Fibroblast of the aortic adventitia (primary cell): ENCODE measurements at regions not wholly inside any gene's neighbourhood (a gene's known extent, or its start where the extent isn't known, plus 50 kb on each side); places are given as distances from the start of the nearest gene placed in this dataset.

Experiments used
- DNase-seq: peaks from one replicate; pipeline ENCODE4 v3.0.0-alpha.2; 2010; ENCODE audit warnings: low read depth
- H3K4me3 ChIP-seq: 2 replicates; pipeline ENCODE4 v1.5.1; 2011; ENCODE audit warnings: low read depth, mild to moderate bottlenecking, control low read depth, low read length, moderate library complexity
- TF ChIP-seq, protein P1 (sequence below): IDR thresholded peaks from 2 replicates; pipeline ENCODE4 v1.5.1; 2011; ENCODE audit warnings: mild to moderate bottlenecking, low read length, control low read depth, inconsistent platforms; ENCODE audit not compliant: insufficient read depth

- no peak overlapping the region for H3K4me3 ChIP-seq
- TF ChIP-seq, protein P1, sequence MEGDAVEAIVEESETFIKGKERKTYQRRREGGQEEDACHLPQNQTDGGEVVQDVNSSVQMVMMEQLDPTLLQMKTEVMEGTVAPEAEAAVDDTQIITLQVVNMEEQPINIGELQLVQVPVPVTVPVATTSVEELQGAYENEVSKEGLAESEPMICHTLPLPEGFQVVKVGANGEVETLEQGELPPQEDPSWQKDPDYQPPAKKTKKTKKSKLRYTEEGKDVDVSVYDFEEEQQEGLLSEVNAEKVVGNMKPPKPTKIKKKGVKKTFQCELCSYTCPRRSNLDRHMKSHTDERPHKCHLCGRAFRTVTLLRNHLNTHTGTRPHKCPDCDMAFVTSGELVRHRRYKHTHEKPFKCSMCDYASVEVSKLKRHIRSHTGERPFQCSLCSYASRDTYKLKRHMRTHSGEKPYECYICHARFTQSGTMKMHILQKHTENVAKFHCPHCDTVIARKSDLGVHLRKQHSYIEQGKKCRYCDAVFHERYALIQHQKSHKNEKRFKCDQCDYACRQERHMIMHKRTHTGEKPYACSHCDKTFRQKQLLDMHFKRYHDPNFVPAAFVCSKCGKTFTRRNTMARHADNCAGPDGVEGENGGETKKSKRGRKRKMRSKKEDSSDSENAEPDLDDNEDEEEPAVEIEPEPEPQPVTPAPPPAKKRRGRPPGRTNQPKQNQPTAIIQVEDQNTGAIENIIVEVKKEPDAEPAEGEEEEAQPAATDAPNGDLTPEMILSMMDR: no peak
- DNase-seq: no peak
These were observed 74.8 kb upstream of the G2E3 start for GRCh38 chr14:30484201-30484600.

- no peak for DNase-seq
- H3K4me3 ChIP-seq: no peak overlapping the region
- TF ChIP-seq, protein P1: no peak
These were observed 74.0 kb upstream of the G2E3 start for GRCh38 chr14:30484976-30485375.

GRCh38 chr14:30496852-30497251 is 62.1 kb upstream of the G2E3 start:
- TF ChIP-seq, protein P1: no peak
- no peak for DNase-seq
- H3K4me3 ChIP-seq: no peak overlapping the region

DNA sequence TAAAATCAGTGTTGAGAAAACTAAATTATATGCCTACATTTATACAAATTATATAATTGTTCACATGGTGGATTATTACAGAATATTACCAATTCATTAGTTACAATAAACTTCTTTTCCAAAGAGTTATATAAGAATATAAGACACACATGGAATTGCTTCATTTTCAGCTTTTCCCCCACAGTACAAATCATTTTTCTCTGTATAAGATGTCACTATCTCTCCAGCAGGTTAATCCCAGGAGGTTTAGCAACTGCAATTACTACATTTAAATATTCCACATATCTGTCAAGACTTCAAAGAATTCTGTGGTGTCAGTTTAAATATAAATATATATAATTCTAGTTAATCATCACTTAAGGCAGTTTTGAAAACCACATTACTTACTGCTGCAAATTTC is 59.6 kb upstream of the G2E3 start:
- TF ChIP-seq, protein P1: no peak
- no peak for DNase-seq
- H3K4me3 ChIP-seq: no peak overlapping the region

- TF ChIP-seq, protein P1: no peak
- DNase-seq: no peak
- no peak overlapping the region for H3K4me3 ChIP-seq
These were observed 58.7 kb upstream of the G2E3 start for GRCh38 chr14:30500222-30500621.

DNA sequence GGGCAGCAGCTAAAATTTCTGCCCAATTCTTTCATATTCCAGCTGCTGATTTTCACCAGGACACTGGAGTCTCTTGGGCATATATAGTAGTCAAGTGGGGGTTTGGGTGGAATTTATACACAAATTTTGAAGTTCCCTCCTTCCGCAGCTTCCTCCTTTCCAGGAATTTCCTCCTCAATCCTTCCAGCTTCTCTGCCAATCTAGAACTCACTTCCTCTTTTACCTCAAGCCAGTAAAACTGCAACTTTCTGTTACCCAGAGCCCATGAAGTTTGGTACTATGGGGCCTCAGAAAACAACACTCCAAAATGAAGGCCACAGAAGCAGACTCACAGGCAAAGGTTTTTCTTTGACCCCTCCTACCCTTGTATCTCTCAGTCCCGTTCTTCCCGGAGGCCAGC is 51.7 kb upstream of the G2E3 start:
- DNase-seq: no peak
- H3K4me3 ChIP-seq: no peak overlapping the region
- TF ChIP-seq, protein P1: no peak
